HepG2 (cell line): ENCODE measurements at regions not wholly inside any gene's neighbourhood (a gene's known extent, or its start where the extent isn't known, plus 50 kb on each side); places are given as distances from the start of the nearest gene placed in this dataset.

Experiments used
- ATAC-seq: fragments of 200-7000 bp; cut with Tn5 transposase; 3 replicates; pipeline ENCODE4 v1.9.1; 2020; ENCODE audit warnings: mild to moderate bottlenecking, moderate library complexity
- BruUV-seq: library from RNA; stranded (reverse); fragments of 400-500 nt; replicated peaks from 2 replicates; lab custom pipeline; 2021; lab: Mats Ljungman, UMichigan
- CTCF ChIA-PET: fragments of 300-600 bp; formaldehyde crosslinking; extraction: SDS; loops from one replicate; lab custom pipeline; 2021; ENCODE audit warnings: low total read pairs, inconsistent platforms, low intra/inter-chr PET ratio; lab: Yijun Ruan, JAX
- POLR2A ChIA-PET: fragments of 350-600 bp; sonication (Branson Sonifier 250); formaldehyde crosslinking; loops from one replicate; lab custom pipeline; 2020; ENCODE audit warnings: antibody characterized with exemption, inconsistent platforms; lab: Yijun Ruan, JAX
- DNase-seq: peaks from one replicate; pipeline ENCODE4 v3.0.0-alpha.2; 2015; ENCODE audit warnings: low spot score
- FAIRE-seq: peaks from 3 replicates; lab custom pipeline; 2011; peaks lifted over from hg19 to GRCh38; lab: Jason Lieb, UNC
- H2AFZ ChIP-seq: one replicate; pipeline ENCODE4 v1.6.1; 2011; ENCODE audit warnings: low read length, inconsistent platforms
- H3K27ac ChIP-seq: fragments of 300-600 bp; 3 replicates; pipeline ENCODE4 v1.8.0; 2011; ENCODE audit warnings: mixed run types, mild to moderate bottlenecking, mixed read lengths, low read length, inconsistent platforms; ENCODE audit not compliant: insufficient read depth; ENCODE audit errors: extremely low read length
- H3K27me3 ChIP-seq, 2 experiments: fragments of 200-600 bp in 1 of 2; 2 replicates in 1 of 2; 3 replicates in 1 of 2; pipeline versions ENCODE4 v1.6.0 to v1.8.0; 2011; ENCODE audit warnings: low read length in 2 of 2, mild to moderate bottlenecking in 2 of 2, moderate library complexity in 2 of 2, inconsistent platforms in 1 of 2; ENCODE audit not compliant: insufficient read depth in 2 of 2, control insufficient read depth in 1 of 2
- H3K36me3 ChIP-seq, 2 experiments: fragments of 200-600 bp in 1 of 2; replicated peaks in 1 of 2; 2 replicates in 1 of 2; 3 replicates in 1 of 2; pipeline versions ENCODE4 v1.5.1 to v1.8.0; 2011; ENCODE audit warnings: low read length in 2 of 2, inconsistent platforms in 1 of 2; ENCODE audit not compliant: insufficient read depth in 2 of 2, control insufficient read depth in 1 of 2
- H3K4me1 ChIP-seq: 2 replicates; pipeline ENCODE4 v1.5.1; 2012; ENCODE audit warnings: low read length, inconsistent platforms; ENCODE audit not compliant: insufficient read depth
- H3K4me2 ChIP-seq: 2 replicates; pipeline ENCODE4 v1.6.0; 2011; ENCODE audit warnings: low read depth, low read length, inconsistent platforms
- H3K4me3 ChIP-seq, 3 experiments: fragments of 200-600 bp in 1 of 3; sonication (generic), shearing (Covaris generic) in 1 of 3; replicated peaks in 1 of 3; 2 replicates each; pipeline ENCODE4 v1.5.1; 2011 to 2016; ENCODE audit warnings: low read length in 3 of 3, inconsistent platforms in 2 of 3, low read depth in 2 of 3, mild to moderate bottlenecking in 2 of 3, control low read depth in 1 of 3, mixed read lengths in 1 of 3; ENCODE audit not compliant: insufficient read depth in 1 of 3
- H3K79me2 ChIP-seq: one replicate; pipeline ENCODE4 v1.6.1; 2011; ENCODE audit warnings: low read length, inconsistent platforms; ENCODE audit not compliant: insufficient read depth
- H3K9ac ChIP-seq: 2 replicates; pipeline ENCODE4 v1.6.0; 2011; ENCODE audit warnings: mild to moderate bottlenecking, low read depth, low read length, inconsistent platforms; ENCODE audit not compliant: insufficient read depth
- H3K9me3 ChIP-seq: 2 replicates; pipeline ENCODE4 v1.5.1; 2012; ENCODE audit warnings: mild to moderate bottlenecking, low read length
- H4K20me1 ChIP-seq: 2 replicates; pipeline ENCODE4 v1.6.0; 2011; ENCODE audit warnings: inconsistent platforms, mild to moderate bottlenecking, low read length, moderate library complexity; ENCODE audit not compliant: insufficient read depth
- ARNT2 ChIP-seq: sonication (generic); formaldehyde crosslinking; IDR thresholded peaks from 2 replicates; pipeline ENCODE4 v1.8.0; 2022; ENCODE audit warnings: mild to moderate bottlenecking, low read depth, missing genetic modification reagents, moderate library complexity
- KLF12 ChIP-seq: sonication (generic); formaldehyde crosslinking; IDR thresholded peaks from 2 replicates; pipeline ENCODE4 v1.4.0; 2020; ENCODE audit warnings: missing genetic modification reagents, borderline replicate concordance
- MAZ ChIP-seq, 2 experiments: sonication (generic) in 1 of 2; formaldehyde crosslinking in 1 of 2; IDR thresholded peaks; 2 replicates each; pipeline versions ENCODE4 v1.5.0 to v1.6.1; 2012 to 2020; ENCODE audit warnings: low read depth in 2 of 2, mild to moderate bottlenecking in 2 of 2, borderline replicate concordance in 1 of 2, improper control_type of control experiment in 1 of 2, low read length in 1 of 2, missing genetic modification reagents in 1 of 2, moderate library complexity in 1 of 2
- MED1 ChIP-seq: sonication (generic); formaldehyde crosslinking; IDR thresholded peaks from 2 replicates; pipeline ENCODE4 v1.4.0; 2020; ENCODE audit warnings: missing genetic modification reagents
- NFKBIZ ChIP-seq: IDR thresholded peaks from 2 replicates; pipeline ENCODE4 v1.6.1; 2018; ENCODE audit warnings: missing genetic modification reagents, missing compliant biosample characterization
- SIN3A ChIP-seq: IDR thresholded peaks from 2 replicates; pipeline ENCODE4 v1.6.1; 2011; ENCODE audit warnings: low read depth, mild to moderate bottlenecking, control low read depth, low read length, borderline replicate concordance
- SMC3 ChIP-seq: IDR thresholded peaks from 2 replicates; pipeline ENCODE4 v1.6.1; 2011; ENCODE audit warnings: low read length, improper control_type of control experiment
- ZFP36 ChIP-seq: fragments of 150-350 bp; IDR thresholded peaks from 2 replicates; pipeline ENCODE4 v1.6.1; 2018; ENCODE audit warnings: borderline replicate concordance, low read length, low read depth; ENCODE audit not compliant: partially characterized antibody
- ZNF264 ChIP-seq: sonication (generic); formaldehyde crosslinking; IDR thresholded peaks from 2 replicates; pipeline ENCODE4 v1.4.0; 2020; ENCODE audit warnings: missing genetic modification reagents
- ZNF558 ChIP-seq: sonication (generic); formaldehyde crosslinking; IDR thresholded peaks from 2 replicates; pipeline ENCODE4 v1.9.0; 2022; ENCODE audit warnings: mild to moderate bottlenecking, missing genetic modification reagents, borderline replicate concordance
- ZNF615 ChIP-seq: sonication (generic); formaldehyde crosslinking; IDR thresholded peaks from 2 replicates; pipeline ENCODE4 v1.5.0; 2020; ENCODE audit warnings: mild to moderate bottlenecking, missing genetic modification reagents, borderline replicate concordance
- ZNF713 ChIP-seq: sonication (generic); formaldehyde crosslinking; IDR thresholded peaks from 2 replicates; pipeline ENCODE4 v1.4.0; 2020; ENCODE audit warnings: mild to moderate bottlenecking, missing genetic modification reagents
- ZNF772 ChIP-seq: sonication (generic); formaldehyde crosslinking; IDR thresholded peaks from 2 replicates; pipeline ENCODE4 v1.5.0; 2020; ENCODE audit warnings: mild to moderate bottlenecking, missing genetic modification reagents
- WGBS: methylation state at CpG from one replicate; pipeline ENCODE4 v1.1.6; 2017; ENCODE audit warnings: low lambda C conversion rate; 5-methylcytosine and 5-hydroxymethylcytosine counted together
- in situ Hi-C: cut with HindIII; loops from 2 replicates; pipeline ENCODE4 v1.10.0; 2017; ENCODE audit warnings: low pct_unique_long_range_greater_than_20kb; ENCODE audit not compliant: extremely low pct_ligation_motif_present
- intact Hi-C: fragments of 100-400 bp; cut with micrococcal nuclease; formaldehyde crosslinking; loops from one replicate; pipeline ENCODE4 v1.10.0; 2022; ENCODE audit not compliant: unreplicated experiment
- TF ChIP-seq, protein P1 (sequence below): sonication (generic); formaldehyde crosslinking; IDR thresholded peaks from 2 replicates; pipeline ENCODE4 v1.5.1; 2020; ENCODE audit warnings: mild to moderate bottlenecking, missing genetic modification reagents
- TF ChIP-seq, protein P2 (sequence below): sonication (generic); formaldehyde crosslinking; IDR thresholded peaks from 2 replicates; pipeline ENCODE4 v1.5.1; 2020; ENCODE audit warnings: missing genetic modification reagents, mild to moderate bottlenecking, borderline replicate concordance

DNA sequence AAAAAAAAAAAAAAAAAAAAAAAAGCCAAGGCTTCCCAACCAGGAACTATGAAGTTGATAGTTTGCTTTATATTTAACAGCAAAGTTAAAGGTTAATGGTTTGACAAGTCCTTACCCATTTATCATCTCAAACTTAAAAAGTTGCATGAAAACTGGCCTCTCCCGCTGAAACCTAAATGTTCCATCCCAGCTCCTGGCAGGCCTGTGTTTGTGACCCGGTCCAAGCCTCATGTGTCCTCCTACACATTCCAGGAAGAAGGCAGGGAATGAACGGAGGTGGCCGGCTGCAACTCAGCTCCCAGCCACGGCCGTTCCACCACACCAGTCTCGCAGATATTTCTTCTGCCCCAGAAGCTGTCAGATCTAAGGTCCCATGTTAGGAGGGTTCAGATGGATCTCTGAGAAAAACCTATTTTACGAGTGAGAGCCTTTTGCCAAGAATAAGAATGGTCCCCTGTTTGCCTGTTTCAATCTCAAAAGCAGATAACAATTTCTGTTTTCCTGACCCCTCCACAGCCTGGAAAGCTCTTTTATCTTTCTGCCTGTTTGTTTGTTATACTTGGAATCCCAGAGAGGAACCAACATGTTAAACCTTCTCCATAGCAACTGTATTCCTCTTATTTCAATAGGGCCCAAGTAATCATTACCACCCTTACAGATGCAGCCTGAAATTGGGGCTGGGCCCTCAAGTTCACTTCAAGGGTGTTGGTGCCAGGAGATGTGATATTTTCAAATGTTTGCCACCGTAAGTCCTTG, 56.5 kb downstream of the KCTD12 start:
- intact Hi-C loops = no loop called here
- TF ChIP-seq MAZ (IDR thresholded peaks at IDR 0.05; ENCODE audit: borderline replicate concordance, low read depth, low read length) (no peak), MAZ (CRISPR knock-in tag; IDR thresholded peaks at IDR 0.05; ENCODE audit: low read depth) (no peak), SIN3A (no peak), ZNF558 (CRISPR knock-in tag) (no peak), ARNT2 (CRISPR knock-in tag) (no peak), NFKBIZ (CRISPR knock-in tag) (no peak), MED1 (CRISPR knock-in tag) (no peak), ZNF772 (CRISPR knock-in tag) (no peak), ZNF264 (CRISPR knock-in tag) (no peak), ZNF615 (CRISPR knock-in tag) (no peak), ZFP36 (no peak), ZNF713 (CRISPR knock-in tag) (no peak), KLF12 (CRISPR knock-in tag) (no peak), SMC3 (no peak)
- TF ChIP-seq, protein P1, sequence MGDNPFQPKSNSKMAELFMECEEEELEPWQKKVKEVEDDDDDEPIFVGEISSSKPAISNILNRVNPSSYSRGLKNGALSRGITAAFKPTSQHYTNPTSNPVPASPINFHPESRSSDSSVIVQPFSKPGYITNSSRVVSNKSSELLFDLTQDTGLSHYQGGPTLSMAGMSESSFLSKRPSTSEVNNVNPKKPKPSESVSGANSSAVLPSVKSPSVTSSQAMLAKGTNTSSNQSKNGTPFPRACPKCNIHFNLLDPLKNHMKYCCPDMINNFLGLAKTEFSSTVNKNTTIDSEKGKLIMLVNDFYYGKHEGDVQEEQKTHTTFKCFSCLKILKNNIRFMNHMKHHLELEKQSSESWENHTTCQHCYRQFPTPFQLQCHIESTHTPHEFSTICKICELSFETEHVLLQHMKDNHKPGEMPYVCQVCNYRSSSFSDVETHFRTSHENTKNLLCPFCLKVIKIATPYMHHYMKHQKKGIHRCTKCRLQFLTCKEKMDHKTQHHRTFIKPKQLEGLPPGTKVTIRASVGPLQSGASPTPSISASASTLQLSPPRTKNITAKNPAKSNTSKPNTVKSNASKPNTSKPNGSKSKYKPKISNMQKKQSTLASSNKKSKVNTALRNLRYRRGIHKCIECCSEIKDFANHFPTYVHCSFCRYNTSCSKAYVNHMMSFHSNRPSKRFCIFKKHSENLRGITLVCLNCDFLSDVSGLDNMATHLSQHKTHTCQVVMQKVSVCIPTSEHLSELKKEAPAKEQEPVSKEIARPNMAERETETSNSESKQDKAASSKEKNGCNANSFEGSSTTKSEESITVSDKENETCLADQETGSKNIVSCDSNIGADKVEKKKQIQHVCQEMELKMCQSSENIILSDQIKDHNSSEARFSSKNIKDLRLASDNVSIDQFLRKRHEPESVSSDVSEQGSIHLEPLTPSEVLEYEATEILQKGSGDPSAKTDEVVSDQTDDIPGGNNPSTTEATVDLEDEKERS = no peak
- TF ChIP-seq, protein P2, sequence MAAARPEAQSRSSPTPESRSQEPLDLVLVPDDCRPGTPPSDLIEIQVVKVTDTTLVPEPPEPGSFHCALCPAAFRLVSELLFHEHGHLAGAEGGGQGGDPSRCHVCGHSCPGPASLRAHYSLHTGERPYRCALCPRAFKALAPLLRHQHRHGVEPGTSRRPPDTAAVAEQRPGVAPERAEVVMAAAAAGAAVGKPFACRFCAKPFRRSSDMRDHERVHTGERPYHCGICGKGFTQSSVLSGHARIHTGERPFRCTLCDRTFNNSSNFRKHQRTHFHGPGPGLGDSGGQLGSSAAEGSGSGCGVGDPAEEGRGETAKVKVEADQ (CRISPR knock-in tag) = no peak

More for the DNA sequence above, 56.5 kb downstream of the KCTD12 start:
- in situ Hi-C loops = no loop called here
- no peak overlapping the region for H2AFZ ChIP-seq
- no peaks in the 10 kb centered on the region for H3K36me3 ChIP-seq
- peaks cover 1 to 22% of the 10 kb centered on the region in 2 experiments; a peak in 4 of 5 replicates for H3K27me3 ChIP-seq
- no peak overlapping the region for H3K9ac ChIP-seq
- FAIRE-seq (no peak), ATAC-seq (no peak), DNase-seq (no peak)
- H3K4me1 ChIP-seq = no peaks in the 10 kb centered on the region
- 3% methylated on average over 9 of the region's 9 CpGs for WGBS
- no peaks in the 10 kb centered on the region for H4K20me1 ChIP-seq
- POLR2A ChIA-PET = no interaction called here
- no peak overlapping the region for H3K4me3 ChIP-seq
- no peaks in the 10 kb centered on the region for H3K79me2 ChIP-seq
- H3K27ac ChIP-seq = no peak overlapping the region
- CTCF ChIA-PET = no interaction called here
- BruUV-seq = no TSS peak
- no peak overlapping the region for H3K4me2 ChIP-seq
- H3K9me3 ChIP-seq = no peaks in the 10 kb centered on the region
